ENCODE measurements at regions not wholly inside any gene's neighbourhood (a gene's known extent, or its start where the extent isn't known, plus 50 kb on each side); places are given as distances from the start of the nearest gene placed in this dataset.

DNA sequence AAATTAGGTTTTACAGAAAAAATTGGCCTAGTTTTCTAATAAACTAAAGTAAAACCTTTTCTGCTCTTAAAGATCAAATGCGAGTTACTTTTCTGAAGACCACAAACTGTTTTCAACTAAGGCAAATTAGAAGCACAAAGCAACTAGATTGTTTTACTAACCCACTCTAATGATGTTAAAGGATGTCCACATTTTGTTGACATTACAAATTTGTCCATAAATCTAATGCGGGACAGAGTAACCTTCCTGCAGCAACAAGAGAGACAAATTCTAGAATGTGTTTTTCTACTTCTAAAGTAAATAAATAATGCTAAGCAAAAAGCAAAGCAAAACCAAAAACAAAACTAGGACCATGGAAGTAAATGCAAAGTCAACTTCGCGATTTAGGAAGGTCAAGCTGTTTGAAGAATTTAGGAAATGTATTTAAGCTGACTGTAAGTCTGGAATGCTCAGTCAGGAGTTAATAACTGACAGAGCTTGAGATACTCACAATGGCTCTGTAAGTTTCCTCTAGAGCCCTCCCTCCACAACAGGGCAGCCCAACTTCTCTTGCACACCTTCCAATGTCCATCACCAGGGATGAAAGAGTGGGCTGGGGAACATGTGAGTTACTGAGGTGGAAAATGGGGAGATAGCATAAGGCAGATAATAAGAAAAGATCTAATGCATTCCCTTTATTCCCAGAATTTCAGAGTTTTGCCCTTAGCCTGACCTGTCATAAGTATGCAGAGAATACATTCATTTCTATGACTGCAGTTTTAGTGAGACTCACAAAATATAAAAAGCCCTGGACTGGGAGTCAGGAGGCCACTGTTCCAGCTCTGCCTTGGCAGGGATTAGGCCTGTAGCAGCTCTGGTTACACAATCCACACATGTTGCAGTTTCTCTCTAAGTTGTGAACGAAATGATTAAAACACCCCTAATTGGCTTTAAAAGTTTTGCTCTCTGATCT lies 158.8 kb downstream of the FOXA2 start:
- TF ChIP-seq POLR2A (IDR thresholded peaks at IDR 0.05; ENCODE audit: extremely low read depth, insufficient read length) (no peak), MYC (IDR thresholded peaks at IDR 0.05; ENCODE audit: low read depth, low read length) (no peak)
- TF ChIP-seq, protein P1, sequence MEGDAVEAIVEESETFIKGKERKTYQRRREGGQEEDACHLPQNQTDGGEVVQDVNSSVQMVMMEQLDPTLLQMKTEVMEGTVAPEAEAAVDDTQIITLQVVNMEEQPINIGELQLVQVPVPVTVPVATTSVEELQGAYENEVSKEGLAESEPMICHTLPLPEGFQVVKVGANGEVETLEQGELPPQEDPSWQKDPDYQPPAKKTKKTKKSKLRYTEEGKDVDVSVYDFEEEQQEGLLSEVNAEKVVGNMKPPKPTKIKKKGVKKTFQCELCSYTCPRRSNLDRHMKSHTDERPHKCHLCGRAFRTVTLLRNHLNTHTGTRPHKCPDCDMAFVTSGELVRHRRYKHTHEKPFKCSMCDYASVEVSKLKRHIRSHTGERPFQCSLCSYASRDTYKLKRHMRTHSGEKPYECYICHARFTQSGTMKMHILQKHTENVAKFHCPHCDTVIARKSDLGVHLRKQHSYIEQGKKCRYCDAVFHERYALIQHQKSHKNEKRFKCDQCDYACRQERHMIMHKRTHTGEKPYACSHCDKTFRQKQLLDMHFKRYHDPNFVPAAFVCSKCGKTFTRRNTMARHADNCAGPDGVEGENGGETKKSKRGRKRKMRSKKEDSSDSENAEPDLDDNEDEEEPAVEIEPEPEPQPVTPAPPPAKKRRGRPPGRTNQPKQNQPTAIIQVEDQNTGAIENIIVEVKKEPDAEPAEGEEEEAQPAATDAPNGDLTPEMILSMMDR (IDR thresholded peaks at IDR 0.05; ENCODE audit: low read depth, low read length) = no peak
- TF ChIP-seq, protein P2, sequence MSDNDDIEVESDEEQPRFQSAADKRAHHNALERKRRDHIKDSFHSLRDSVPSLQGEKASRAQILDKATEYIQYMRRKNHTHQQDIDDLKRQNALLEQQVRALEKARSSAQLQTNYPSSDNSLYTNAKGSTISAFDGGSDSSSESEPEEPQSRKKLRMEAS (IDR thresholded peaks at IDR 0.05; ENCODE audit: low read depth, low read length) = no peak
- no peak overlapping the region for H3K4me3 ChIP-seq (ENCODE audit: low read depth, low read length)
- no peak for DNase-seq (ENCODE audit: low read depth)

- no peak overlapping the region for H3K4me3 ChIP-seq (ENCODE audit: low read depth, low read length)
- TF ChIP-seq, protein P2 (IDR thresholded peaks at IDR 0.05; ENCODE audit: low read depth, low read length) = no peak
- no peak for TF ChIP-seq MYC (IDR thresholded peaks at IDR 0.05; ENCODE audit: low read depth, low read length)
- TF ChIP-seq POLR2A (IDR thresholded peaks at IDR 0.05; ENCODE audit: extremely low read depth, insufficient read length) = no peak
- TF ChIP-seq, protein P1 (IDR thresholded peaks at IDR 0.05; ENCODE audit: low read depth, low read length) = no peak
- DNase-seq (ENCODE audit: low read depth) = no peak
These were observed 161.1 kb downstream of the FOXA2 start for GRCh38 chr20:22423190-22423832.

DNA sequence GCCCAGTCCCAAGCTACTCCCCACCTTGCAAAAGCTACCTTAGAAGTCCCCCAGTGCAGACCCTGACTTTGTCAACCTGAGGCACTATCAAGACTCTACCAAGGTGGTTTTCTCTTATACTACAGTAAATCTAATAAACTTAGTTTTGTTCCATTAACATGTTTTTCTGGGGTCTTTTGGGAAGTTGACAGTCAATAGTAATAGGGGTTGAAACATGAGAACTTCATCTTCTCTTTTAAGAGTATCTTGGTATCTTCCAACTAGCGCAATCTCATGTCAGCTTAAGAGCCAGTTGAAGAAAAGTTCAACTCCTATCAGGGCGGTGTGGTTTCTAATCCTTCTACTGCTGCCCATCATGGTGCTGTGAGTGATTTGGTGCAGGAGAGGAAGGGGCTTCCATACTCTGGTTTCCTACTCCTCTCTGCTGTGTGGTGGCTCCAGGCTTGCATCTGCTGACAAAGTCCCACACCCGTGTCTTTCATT lies 164.2 kb downstream of the FOXA2 start:
- no peak for DNase-seq (ENCODE audit: low read depth)

GRCh38 chr20:22418738-22419137 lies 165.6 kb downstream of the FOXA2 start:
- no peak for DNase-seq (ENCODE audit: low read depth)
- TF ChIP-seq MYC (IDR thresholded peaks at IDR 0.05; ENCODE audit: low read depth, low read length) = no peak
- TF ChIP-seq POLR2A (IDR thresholded peaks at IDR 0.05; ENCODE audit: extremely low read depth, insufficient read length) = no peak
- TF ChIP-seq, protein P2 (IDR thresholded peaks at IDR 0.05; ENCODE audit: low read depth, low read length) = no peak
- TF ChIP-seq, protein P1 (IDR thresholded peaks at IDR 0.05; ENCODE audit: low read depth, low read length) = no peak
- no peak overlapping the region for H3K4me3 ChIP-seq (ENCODE audit: low read depth, low read length)

More for the DNA sequence above, 164.2 kb downstream of the FOXA2 start:
- H3K4me3 ChIP-seq (ENCODE audit: low read depth, low read length) = no peak overlapping the region
- TF ChIP-seq, protein P2 (IDR thresholded peaks at IDR 0.05; ENCODE audit: low read depth, low read length) = no peak
- TF ChIP-seq POLR2A (IDR thresholded peaks at IDR 0.05; ENCODE audit: extremely low read depth, insufficient read length) = no peak
- TF ChIP-seq, protein P1 (IDR thresholded peaks at IDR 0.05; ENCODE audit: low read depth, low read length) = no peak

- DNase-seq (ENCODE audit: low read depth) = no peak
- TF ChIP-seq, protein P2 (IDR thresholded peaks at IDR 0.05; ENCODE audit: low read depth, low read length) = no peak
- no peak for TF ChIP-seq MYC (IDR thresholded peaks at IDR 0.05; ENCODE audit: low read depth, low read length)
- TF ChIP-seq POLR2A (IDR thresholded peaks at IDR 0.05; ENCODE audit: extremely low read depth, insufficient read length) = no peak
- TF ChIP-seq, protein P1 (IDR thresholded peaks at IDR 0.05; ENCODE audit: low read depth, low read length) = no peak
- no peak overlapping the region for H3K4me3 ChIP-seq (ENCODE audit: low read depth, low read length)
These were observed 170.0 kb downstream of the FOXA2 start for GRCh38 chr20:22414305-22414742.

Data from NB4 (cell line).